ENCODE measurements at regions not wholly inside any gene's neighbourhood (a gene's known extent, or its start where the extent isn't known, plus 50 kb on each side); places are given as distances from the start of the nearest gene placed in this dataset.

DNA sequence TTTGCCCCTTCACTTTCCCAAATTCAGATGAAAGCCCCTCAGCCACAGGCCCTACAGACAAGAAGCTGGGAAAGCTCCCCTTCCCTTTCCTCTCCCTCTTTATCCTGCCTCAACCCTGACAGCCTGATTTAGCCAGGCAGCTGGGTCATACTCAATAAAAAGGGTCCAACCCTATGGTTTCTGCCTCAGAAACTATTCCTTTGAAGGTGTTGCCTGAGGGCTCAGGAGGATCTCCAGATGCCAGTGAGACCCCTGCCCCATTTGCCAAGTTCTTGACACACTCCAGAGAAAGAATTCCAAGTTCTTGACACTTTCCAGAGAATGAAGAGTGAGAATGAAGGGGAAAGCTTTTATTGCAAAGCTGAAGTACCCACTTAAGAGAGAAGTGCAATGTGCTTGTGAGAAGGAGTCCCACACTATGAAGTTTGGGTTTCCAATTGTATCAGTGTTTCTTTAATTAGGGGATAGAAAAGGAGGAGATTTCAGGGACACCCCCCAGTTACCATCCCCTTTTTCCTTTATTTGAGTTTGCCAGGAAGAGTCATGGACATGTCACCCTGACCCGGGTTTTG, 576.2 kb downstream of the METTL4 start:
- TF ChIP-seq, protein P1, sequence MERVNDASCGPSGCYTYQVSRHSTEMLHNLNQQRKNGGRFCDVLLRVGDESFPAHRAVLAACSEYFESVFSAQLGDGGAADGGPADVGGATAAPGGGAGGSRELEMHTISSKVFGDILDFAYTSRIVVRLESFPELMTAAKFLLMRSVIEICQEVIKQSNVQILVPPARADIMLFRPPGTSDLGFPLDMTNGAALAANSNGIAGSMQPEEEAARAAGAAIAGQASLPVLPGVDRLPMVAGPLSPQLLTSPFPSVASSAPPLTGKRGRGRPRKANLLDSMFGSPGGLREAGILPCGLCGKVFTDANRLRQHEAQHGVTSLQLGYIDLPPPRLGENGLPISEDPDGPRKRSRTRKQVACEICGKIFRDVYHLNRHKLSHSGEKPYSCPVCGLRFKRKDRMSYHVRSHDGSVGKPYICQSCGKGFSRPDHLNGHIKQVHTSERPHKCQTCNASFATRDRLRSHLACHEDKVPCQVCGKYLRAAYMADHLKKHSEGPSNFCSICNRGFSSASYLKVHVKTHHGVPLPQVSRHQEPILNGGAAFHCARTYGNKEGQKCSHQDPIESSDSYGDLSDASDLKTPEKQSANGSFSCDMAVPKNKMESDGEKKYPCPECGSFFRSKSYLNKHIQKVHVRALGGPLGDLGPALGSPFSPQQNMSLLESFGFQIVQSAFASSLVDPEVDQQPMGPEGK (CRISPR knock-in tag; IDR thresholded peaks at IDR 0.05; ENCODE audit: borderline replicate concordance): no peak
- no peak for TF ChIP-seq CREB5 (CRISPR knock-in tag; IDR thresholded peaks at IDR 0.05; ENCODE audit: low read depth)
- TF ChIP-seq ESRRG (CRISPR knock-in tag; IDR thresholded peaks at IDR 0.05): no peak
- TF ChIP-seq, protein P2, sequence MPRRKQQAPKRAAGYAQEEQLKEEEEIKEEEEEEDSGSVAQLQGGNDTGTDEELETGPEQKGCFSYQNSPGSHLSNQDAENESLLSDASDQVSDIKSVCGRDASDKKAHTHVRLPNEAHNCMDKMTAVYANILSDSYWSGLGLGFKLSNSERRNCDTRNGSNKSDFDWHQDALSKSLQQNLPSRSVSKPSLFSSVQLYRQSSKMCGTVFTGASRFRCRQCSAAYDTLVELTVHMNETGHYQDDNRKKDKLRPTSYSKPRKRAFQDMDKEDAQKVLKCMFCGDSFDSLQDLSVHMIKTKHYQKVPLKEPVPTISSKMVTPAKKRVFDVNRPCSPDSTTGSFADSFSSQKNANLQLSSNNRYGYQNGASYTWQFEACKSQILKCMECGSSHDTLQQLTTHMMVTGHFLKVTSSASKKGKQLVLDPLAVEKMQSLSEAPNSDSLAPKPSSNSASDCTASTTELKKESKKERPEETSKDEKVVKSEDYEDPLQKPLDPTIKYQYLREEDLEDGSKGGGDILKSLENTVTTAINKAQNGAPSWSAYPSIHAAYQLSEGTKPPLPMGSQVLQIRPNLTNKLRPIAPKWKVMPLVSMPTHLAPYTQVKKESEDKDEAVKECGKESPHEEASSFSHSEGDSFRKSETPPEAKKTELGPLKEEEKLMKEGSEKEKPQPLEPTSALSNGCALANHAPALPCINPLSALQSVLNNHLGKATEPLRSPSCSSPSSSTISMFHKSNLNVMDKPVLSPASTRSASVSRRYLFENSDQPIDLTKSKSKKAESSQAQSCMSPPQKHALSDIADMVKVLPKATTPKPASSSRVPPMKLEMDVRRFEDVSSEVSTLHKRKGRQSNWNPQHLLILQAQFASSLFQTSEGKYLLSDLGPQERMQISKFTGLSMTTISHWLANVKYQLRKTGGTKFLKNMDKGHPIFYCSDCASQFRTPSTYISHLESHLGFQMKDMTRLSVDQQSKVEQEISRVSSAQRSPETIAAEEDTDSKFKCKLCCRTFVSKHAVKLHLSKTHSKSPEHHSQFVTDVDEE (CRISPR knock-in tag; IDR thresholded peaks at IDR 0.05): no peak
- no peak for TF ChIP-seq ARNTL (CRISPR knock-in tag; IDR thresholded peaks at IDR 0.05; ENCODE audit: borderline replicate concordance, low read depth)
- no peak for TF ChIP-seq ZFP3 (CRISPR knock-in tag; IDR thresholded peaks at IDR 0.05)
- no peak for TF ChIP-seq ZFP30 (CRISPR knock-in tag; IDR thresholded peaks at IDR 0.05)

Data from SK-N-SH treated with all-trans-retinoic acid at 6 μM for 48 hours (cell line).